A673 (cell line): ENCODE measurements at regions not wholly inside any gene's neighbourhood (a gene's known extent, or its start where the extent isn't known, plus 50 kb on each side); places are given as distances from the start of the nearest gene placed in this dataset.

ENCODE experiments used
- BruUV-seq: library from RNA; stranded (reverse); fragments of 400-500 nt; replicated peaks from 2 replicates; lab custom pipeline; 2021; lab: Mats Ljungman, UMichigan
- CTCF ChIA-PET: fragments of 300-600 bp; sonication (Branson Sonifier 250); formaldehyde crosslinking; loops from one replicate; lab custom pipeline; 2022; ENCODE audit warnings: antibody characterized with exemption; lab: Charles Lee
- POLR2A ChIA-PET: fragments of 300-600 bp; sonication (Branson Sonifier 250); formaldehyde crosslinking; loops from one replicate; lab custom pipeline; 2022; ENCODE audit warnings: antibody characterized with exemption; ENCODE audit not compliant: low non-redundant PET; lab: Charles Lee
- DNase-seq: peaks from one replicate; pipeline ENCODE4 v3.0.0-alpha.2; 2015; ENCODE audit warnings: low spot score
- H3K27ac ChIP-seq: fragments of 200-600 bp; sonication (generic); 2 replicates; pipeline ENCODE4 v1.5.1; 2016; ENCODE audit warnings: mixed run types, low read depth, mild to moderate bottlenecking, mixed read lengths, antibody characterized with exemption, low read length; ENCODE audit not compliant: poor library complexity, severe bottlenecking
- H3K27me3 ChIP-seq: fragments of 200-600 bp; sonication (generic); replicated peaks from 2 replicates; pipeline ENCODE4 v1.6.1; 2017; ENCODE audit warnings: mixed run types, low read depth, mild to moderate bottlenecking, mixed read lengths, antibody characterized with exemption, low read length; ENCODE audit not compliant: insufficient read depth, poor library complexity
- H3K36me3 ChIP-seq: fragments of 200-600 bp; sonication (generic); 2 replicates; pipeline ENCODE4 v1.6.1; 2016; ENCODE audit warnings: mixed run types, mild to moderate bottlenecking, mixed read lengths, antibody characterized with exemption, low read length; ENCODE audit not compliant: insufficient read depth, poor library complexity, severe bottlenecking
- H3K4me1 ChIP-seq: fragments of 200-600 bp; sonication (generic); 2 replicates; pipeline ENCODE4 v1.6.1; 2017; ENCODE audit warnings: mixed run types, mild to moderate bottlenecking, mixed read lengths, antibody characterized with exemption, low read length; ENCODE audit not compliant: insufficient read depth, poor library complexity, severe bottlenecking
- H3K4me3 ChIP-seq: fragments of 200-600 bp; sonication (generic); 2 replicates; pipeline ENCODE4 v1.5.1; 2016; ENCODE audit warnings: low read depth, mixed run types, mild to moderate bottlenecking, mixed read lengths, low read length; ENCODE audit not compliant: poor library complexity, severe bottlenecking
- H3K9me3 ChIP-seq: fragments of 200-600 bp; sonication (generic); 2 replicates; pipeline ENCODE4 v1.6.1; 2016; ENCODE audit warnings: mixed run types, low read depth, mild to moderate bottlenecking, mixed read lengths, antibody characterized with exemption, low read length; ENCODE audit not compliant: poor library complexity, severe bottlenecking
- EZH2 ChIP-seq: fragments of 200-600 bp; sonication (generic); IDR thresholded peaks from 2 replicates; pipeline ENCODE4 v1.6.1; 2017; ENCODE audit warnings: borderline replicate concordance, low read depth, mild to moderate bottlenecking, mixed read lengths, antibody characterized with exemption, low read length; ENCODE audit not compliant: poor library complexity, severe bottlenecking
- intact Hi-C: fragments of 100-400 bp; cut with micrococcal nuclease; formaldehyde crosslinking; loops from one replicate; pipeline ENCODE4 v1.10.0; 2022; ENCODE audit not compliant: unreplicated experiment
- TF ChIP-seq, protein P1 (sequence below): fragments of 300-800, 200-600 bp; sonication (generic); conservative IDR thresholded peaks from 2 replicates; pipeline ENCODE4 v1.5.1; 2017; ENCODE audit warnings: low read depth, mild to moderate bottlenecking, antibody characterized with exemption, low read length, moderate library complexity, mixed read lengths

DNA sequence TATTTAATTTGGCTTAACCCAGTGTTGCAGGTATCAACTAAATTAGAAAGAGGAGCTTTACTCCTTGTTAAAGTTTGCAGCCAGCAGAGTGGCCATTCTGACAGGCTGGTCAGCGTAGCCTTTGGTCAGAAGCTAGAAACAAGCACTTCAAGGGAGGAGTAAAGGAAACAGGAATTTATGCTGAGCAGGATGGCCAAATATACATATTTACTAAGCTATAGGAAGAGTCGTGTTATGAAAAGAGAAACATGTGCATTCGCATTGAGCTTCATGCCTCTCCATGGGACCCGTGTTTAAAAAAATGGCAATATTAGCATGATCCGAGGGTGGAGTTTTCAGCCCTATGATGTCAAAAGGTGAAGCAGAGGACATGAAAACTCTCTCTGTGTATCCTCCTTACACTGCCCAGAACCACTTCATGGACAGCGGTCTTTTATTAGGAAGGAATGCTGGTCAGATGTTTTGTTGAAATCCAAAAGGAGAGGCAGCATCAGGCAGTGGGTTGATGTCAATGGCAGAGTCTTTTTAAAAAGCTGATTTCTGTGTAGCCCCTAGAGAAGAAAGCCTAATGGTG is 71.8 kb upstream of the MAPK10 start:
- intact Hi-C loops, result no loop called here
- no peaks in the 10 kb centered on the region for H3K36me3 ChIP-seq
- H3K9me3 ChIP-seq, result no peaks in the 10 kb centered on the region
- H3K27ac ChIP-seq, result no peak overlapping the region
- ChIA-PET POLR2A (no interaction called here), CTCF (no interaction called here)
- no peak overlapping the region for H3K4me3 ChIP-seq
- TF ChIP-seq, protein P1, sequence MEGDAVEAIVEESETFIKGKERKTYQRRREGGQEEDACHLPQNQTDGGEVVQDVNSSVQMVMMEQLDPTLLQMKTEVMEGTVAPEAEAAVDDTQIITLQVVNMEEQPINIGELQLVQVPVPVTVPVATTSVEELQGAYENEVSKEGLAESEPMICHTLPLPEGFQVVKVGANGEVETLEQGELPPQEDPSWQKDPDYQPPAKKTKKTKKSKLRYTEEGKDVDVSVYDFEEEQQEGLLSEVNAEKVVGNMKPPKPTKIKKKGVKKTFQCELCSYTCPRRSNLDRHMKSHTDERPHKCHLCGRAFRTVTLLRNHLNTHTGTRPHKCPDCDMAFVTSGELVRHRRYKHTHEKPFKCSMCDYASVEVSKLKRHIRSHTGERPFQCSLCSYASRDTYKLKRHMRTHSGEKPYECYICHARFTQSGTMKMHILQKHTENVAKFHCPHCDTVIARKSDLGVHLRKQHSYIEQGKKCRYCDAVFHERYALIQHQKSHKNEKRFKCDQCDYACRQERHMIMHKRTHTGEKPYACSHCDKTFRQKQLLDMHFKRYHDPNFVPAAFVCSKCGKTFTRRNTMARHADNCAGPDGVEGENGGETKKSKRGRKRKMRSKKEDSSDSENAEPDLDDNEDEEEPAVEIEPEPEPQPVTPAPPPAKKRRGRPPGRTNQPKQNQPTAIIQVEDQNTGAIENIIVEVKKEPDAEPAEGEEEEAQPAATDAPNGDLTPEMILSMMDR, result no peak
- no peak for TF ChIP-seq EZH2
- no peaks in the 10 kb centered on the region for H3K27me3 ChIP-seq
- no peak for DNase-seq
- no peaks in the 10 kb centered on the region for H3K4me1 ChIP-seq
- BruUV-seq, result no TSS peak

DNA sequence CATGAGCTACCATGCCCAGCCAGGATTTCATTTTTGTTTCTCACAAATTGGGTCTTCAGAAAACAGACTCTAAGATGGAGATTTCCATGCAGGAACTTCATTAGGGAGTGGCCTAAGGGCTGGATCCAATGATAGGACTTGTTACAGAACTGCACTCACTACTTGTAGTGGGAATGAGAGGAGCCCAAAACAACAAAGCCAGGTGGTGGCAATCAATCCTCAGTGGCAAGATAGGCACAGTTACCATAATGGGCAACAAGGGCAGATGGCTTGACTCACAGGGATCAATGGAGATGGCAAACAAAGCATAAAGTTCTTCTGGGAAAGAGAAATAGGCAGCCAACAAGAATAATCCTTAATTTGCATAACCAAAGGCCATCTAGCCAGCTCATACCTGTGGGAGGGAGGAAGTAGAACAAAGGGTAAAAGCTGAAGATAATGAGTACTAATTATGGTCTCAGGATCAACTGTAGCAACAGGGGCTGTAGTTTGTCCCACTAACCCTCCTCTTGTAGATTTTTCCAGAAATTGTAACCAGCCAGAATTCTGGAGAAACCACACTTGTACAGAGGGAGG is 72.8 kb upstream of the MAPK10 start:
- Histone ChIP-seq H3K4me1 (no peaks in the 10 kb centered on the region), H3K36me3 (no peaks in the 10 kb centered on the region), H3K4me3 (no peak overlapping the region), H3K27ac (no peak overlapping the region), H3K9me3 (no peaks in the 10 kb centered on the region), H3K27me3 (no peaks in the 10 kb centered on the region)
- ChIA-PET CTCF (no interaction called here), POLR2A (no interaction called here)
- TF ChIP-seq EZH2, result no peak
- TF ChIP-seq, protein P1, result no peak
- intact Hi-C loops, result no loop called here
- DNase-seq, result no peak
- BruUV-seq, result no TSS peak

DNA sequence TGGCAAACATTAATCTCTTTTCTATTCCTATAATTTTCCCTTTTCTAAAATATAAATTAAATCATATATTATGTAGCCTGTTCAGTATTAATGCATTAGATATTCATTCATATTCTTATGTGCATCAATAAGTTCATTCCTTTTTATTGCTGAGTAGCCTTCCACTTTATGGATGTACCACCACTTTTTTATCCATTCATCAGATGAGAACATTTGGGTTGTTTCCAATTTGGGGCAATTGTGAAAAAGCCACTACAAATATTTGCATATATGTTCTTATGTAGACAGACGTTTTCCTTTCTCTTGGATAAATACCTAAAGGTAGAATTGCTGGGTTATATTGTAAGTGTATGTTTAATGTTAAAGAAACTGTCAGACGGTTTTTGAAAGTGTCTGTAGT is 79.4 kb upstream of the MAPK10 start:
- BruUV-seq, result no TSS peak
- ChIA-PET POLR2A (no interaction called here), CTCF (no interaction called here)
- TF ChIP-seq, protein P1, result no peak
- TF ChIP-seq EZH2, result no peak
- no peak for DNase-seq
- H3K4me3 ChIP-seq, result no peak overlapping the region
- no peaks in the 10 kb centered on the region for H3K9me3 ChIP-seq
- no peaks in the 10 kb centered on the region for H3K4me1 ChIP-seq
- no peaks in the 10 kb centered on the region for H3K36me3 ChIP-seq
- H3K27ac ChIP-seq, result no peak overlapping the region
- intact Hi-C loops, result no loop called here
- no peaks in the 10 kb centered on the region for H3K27me3 ChIP-seq
